ENCODE measurements at regions not wholly inside any gene's neighbourhood (a gene's known extent, or its start where the extent isn't known, plus 50 kb on each side); places are given as distances from the start of the nearest gene placed in this dataset.
"Not testable (repeated sequence)": the region's sequence is repeated elsewhere in the genome, so short reads cannot be mapped to it uniquely, and the experiment has no call there.

GRCh38 chr6:115838216-115838615 lies 222.5 kb downstream of the FRK start:
- peaks cover 10% of the 10 kb centered on the region; the same call in 1 of the 3 replicates for H3K36me3 Mint-ChIP-seq (ENCODE audit: low read depth)
- Histone ChIP-seq H4K20me1 (replicated peaks; ENCODE audit: insufficient read depth) (no peaks in the 10 kb centered on the region), H3K36me3 (ENCODE audit: insufficient read depth) (no peaks in the 10 kb centered on the region), H3K9me2 (ENCODE audit: insufficient read depth) (no peaks in the 10 kb centered on the region), H3K27ac (ENCODE audit: low read depth) (no peak overlapping the region), H3K4me3 (no peak overlapping the region), H3K79me2 (replicated peaks; ENCODE audit: insufficient read depth) (no peaks in the 10 kb centered on the region), H2AFZ (no peak overlapping the region), H3K4me1 (ENCODE audit: insufficient read depth) (no peaks in the 10 kb centered on the region), H3F3A (replicated peaks; ENCODE audit: low read depth) (no peaks in the 10 kb centered on the region), H3K27me3 (ENCODE audit: insufficient read depth) (no peaks in the 10 kb centered on the region), H3K4me2 (no peak overlapping the region)
- TF ChIP-seq CTCF (conservative IDR thresholded peaks at IDR 0.05; ENCODE audit: low read depth in 2 of 2) (no peak), ZNF331 (CRISPR knock-in tag; IDR thresholded peaks at IDR 0.05; ENCODE audit: low read depth) (no peak)
- no peak overlapping the region for H3K4me3 Mint-ChIP-seq
- no peaks in the 10 kb centered on the region for H3K27me3 Mint-ChIP-seq (ENCODE audit: insufficient read depth, low read depth, poor library complexity)
- no peak for DNase-seq (ENCODE audit: low spot score)
- ATAC-seq, result no peak
- H3K27ac Mint-ChIP-seq, result no peak overlapping the region
- H3K9me3 Mint-ChIP-seq, result peaks cover 12% of the 10 kb centered on the region
- H3K4me1 Mint-ChIP-seq, result no peaks in the 10 kb centered on the region

GRCh38 chr6:115836374-115836773 lies 224.3 kb downstream of the FRK start:
- peaks cover 10% of the 10 kb centered on the region; the same call in 1 of the 3 replicates for H3K36me3 Mint-ChIP-seq (ENCODE audit: low read depth)
- H2AFZ ChIP-seq; H3K4me2 ChIP-seq; H3K4me1 Mint-ChIP-seq; H3K9me2 ChIP-seq (ENCODE audit: insufficient read depth); H3K36me3 ChIP-seq (ENCODE audit: insufficient read depth); ATAC-seq; H3K27ac ChIP-seq (ENCODE audit: low read depth); H3K27ac Mint-ChIP-seq; H3K27me3 ChIP-seq (ENCODE audit: insufficient read depth); H3K4me3 ChIP-seq; H3K79me2 ChIP-seq (replicated peaks; ENCODE audit: insufficient read depth); DNase-seq (ENCODE audit: low spot score); H4K20me1 ChIP-seq (replicated peaks; ENCODE audit: insufficient read depth); H3K4me3 Mint-ChIP-seq; H3K27me3 Mint-ChIP-seq (ENCODE audit: insufficient read depth, low read depth, poor library complexity); H3F3A ChIP-seq (replicated peaks; ENCODE audit: low read depth); H3K4me1 ChIP-seq (ENCODE audit: insufficient read depth): not testable (repeated sequence)
- peaks cover 12% of the 10 kb centered on the region for H3K9me3 Mint-ChIP-seq

- Histone ChIP-seq H3K27ac (ENCODE audit: low read depth) (no peak overlapping the region), H2AFZ (no peak overlapping the region), H4K20me1 (replicated peaks; ENCODE audit: insufficient read depth) (no peaks in the 10 kb centered on the region), H3K79me2 (replicated peaks; ENCODE audit: insufficient read depth) (no peaks in the 10 kb centered on the region), H3K4me2 (no peak overlapping the region), H3F3A (replicated peaks; ENCODE audit: low read depth) (no peaks in the 10 kb centered on the region), H3K4me3 (no peak overlapping the region), H3K4me1 (ENCODE audit: insufficient read depth) (peaks cover 5% of the 10 kb centered on the region; the same call in 1 of the 2 replicates), H3K9me2 (ENCODE audit: insufficient read depth) (no peaks in the 10 kb centered on the region), H3K27me3 (ENCODE audit: insufficient read depth) (no peaks in the 10 kb centered on the region), H3K36me3 (ENCODE audit: insufficient read depth) (no peaks in the 10 kb centered on the region)
- H3K36me3 Mint-ChIP-seq (ENCODE audit: low read depth), result peaks cover 10% of the 10 kb centered on the region; the same call in 1 of the 3 replicates
- no peak for DNase-seq (ENCODE audit: low spot score)
- no peak overlapping the region for H3K27ac Mint-ChIP-seq
- H3K9me3 Mint-ChIP-seq, result peaks cover 12% of the 10 kb centered on the region
- peaks cover 6% of the 10 kb centered on the region; the same call in 1 of the 3 replicates for H3K4me1 Mint-ChIP-seq
- no peak overlapping the region for H3K4me3 Mint-ChIP-seq
- ATAC-seq, result no peak
- H3K27me3 Mint-ChIP-seq (ENCODE audit: insufficient read depth, low read depth, poor library complexity), result no peaks in the 10 kb centered on the region
- TF ChIP-seq JUNB (IDR thresholded peaks at IDR 0.05; ENCODE audit: unreplicated experiment) (no peak), REST (IDR thresholded peaks at IDR 0.05; ENCODE audit: unreplicated experiment) (no peak), CREB1 (CRISPR knock-in tag; IDR thresholded peaks at IDR 0.05; ENCODE audit: low read depth) (no peak), EZH2 (IDR thresholded peaks at IDR 0.05; ENCODE audit: low read depth, unreplicated experiment) (no peak), POLR2AphosphoS5 (IDR thresholded peaks at IDR 0.05; ENCODE audit: low read depth) (no peak), CTCF (conservative IDR thresholded peaks at IDR 0.05; ENCODE audit: low read depth in 2 of 2) (no peak), ZNF114 (CRISPR knock-in tag; IDR thresholded peaks at IDR 0.05) (no peak), ZNF331 (CRISPR knock-in tag; IDR thresholded peaks at IDR 0.05; ENCODE audit: low read depth) (no peak), EZH2phosphoT487 (IDR thresholded peaks at IDR 0.05; ENCODE audit: unreplicated experiment) (no peak), NANOG (IDR thresholded peaks at IDR 0.05; ENCODE audit: borderline replicate concordance) (no peak)
Observed at GRCh38 chr6:115835314-115835713, 225.4 kb downstream of the FRK start.

Measured in GM23338 (cell line).